Trophoblast cell (in vitro differentiated cells and primary cell): ENCODE measurements at regions not wholly inside any gene's neighbourhood (a gene's known extent, or its start where the extent isn't known, plus 50 kb on each side); places are given as distances from the start of the nearest gene placed in this dataset.
A peak's percentile ranks its signal among the peaks of the same experiment; 100 is the strongest.

Source experiments
- DNase-seq, 2 donors: peaks; one replicate each; pipeline ENCODE4 v3.0.0-alpha.2; 2016
- H2AFZ ChIP-seq: 2 replicates; pipeline ENCODE4 v1.6.1; 2013; ENCODE audit warnings: low read length, moderate library complexity, mild to moderate bottlenecking; ENCODE audit not compliant: insufficient read depth, poor library complexity
- H2AK5ac ChIP-seq: 2 replicates; pipeline ENCODE4 v1.6.1; 2013; ENCODE audit warnings: mild to moderate bottlenecking, low read length
- H2BK120ac ChIP-seq: 2 replicates; pipeline ENCODE4 v1.6.1; 2013; ENCODE audit warnings: low read length, mild to moderate bottlenecking, moderate library complexity; ENCODE audit not compliant: insufficient read depth, poor library complexity
- H2BK12ac ChIP-seq: 2 replicates; pipeline ENCODE4 v1.6.1; 2013; ENCODE audit warnings: mild to moderate bottlenecking, low read length, moderate library complexity
- H2BK5ac ChIP-seq: 2 replicates; pipeline ENCODE4 v1.6.1; 2013; ENCODE audit warnings: low read length, low read depth, moderate library complexity, mild to moderate bottlenecking; ENCODE audit not compliant: poor library complexity
- H3K14ac ChIP-seq: 2 replicates; pipeline ENCODE4 v1.6.1; 2013; ENCODE audit warnings: mild to moderate bottlenecking, low read length
- H3K18ac ChIP-seq: 2 replicates; pipeline ENCODE4 v1.6.1; 2013; ENCODE audit warnings: mild to moderate bottlenecking, low read length
- H3K23ac ChIP-seq: 2 replicates; pipeline ENCODE4 v1.6.1; 2013; ENCODE audit warnings: low read length
- H3K27ac ChIP-seq: 2 replicates; pipeline ENCODE4 v1.5.1; 2013; ENCODE audit warnings: low read depth, mild to moderate bottlenecking, inconsistent platforms, low read length, moderate library complexity
- H3K27me3 ChIP-seq: 2 replicates; pipeline ENCODE4 v1.6.1; 2013; ENCODE audit warnings: inconsistent platforms, mild to moderate bottlenecking, low read length, moderate library complexity; ENCODE audit not compliant: insufficient read depth
- H3K36me3 ChIP-seq, 2 experiments: 1 replicate in 1 of 2; 2 replicates in 1 of 2; pipeline ENCODE4 v1.6.1; 2013; ENCODE audit warnings: low read length in 2 of 2, mild to moderate bottlenecking in 2 of 2, moderate library complexity in 1 of 2; ENCODE audit not compliant: insufficient read depth in 2 of 2, control insufficient read depth in 1 of 2
- H3K4ac ChIP-seq: 2 replicates; pipeline ENCODE4 v1.6.1; 2013; ENCODE audit warnings: low read depth, mild to moderate bottlenecking, low read length, moderate library complexity
- H3K4me1 ChIP-seq, 2 experiments: 1 replicate in 1 of 2; 2 replicates in 1 of 2; pipeline ENCODE4 v1.6.1; 2013; ENCODE audit warnings: low read length in 2 of 2, mild to moderate bottlenecking in 2 of 2, moderate library complexity in 1 of 2; ENCODE audit not compliant: insufficient read depth in 2 of 2, control insufficient read depth in 1 of 2
- H3K4me2 ChIP-seq: 2 replicates; pipeline ENCODE4 v1.6.1; 2013; ENCODE audit warnings: inconsistent platforms, mild to moderate bottlenecking, low read length, moderate library complexity
- H3K4me3 ChIP-seq: 2 replicates; pipeline ENCODE4 v1.5.1; 2013; ENCODE audit warnings: mild to moderate bottlenecking, low read depth, low read length, inconsistent platforms
- H3K79me1 ChIP-seq: one replicate; pipeline ENCODE4 v1.6.1; 2013; ENCODE audit warnings: low read length
- H3K79me2 ChIP-seq: 2 replicates; pipeline ENCODE4 v1.6.1; 2013; ENCODE audit warnings: low read length, mild to moderate bottlenecking; ENCODE audit not compliant: control insufficient read depth, insufficient read depth, poor library complexity
- H3K9ac ChIP-seq: 2 replicates; pipeline ENCODE4 v1.6.1; 2013; ENCODE audit warnings: mild to moderate bottlenecking, low read length
- H3K9me3 ChIP-seq: 2 replicates; pipeline ENCODE4 v1.6.1; 2013; ENCODE audit warnings: low read depth, mild to moderate bottlenecking, control low read depth, inconsistent platforms, low read length; ENCODE audit not compliant: insufficient read depth
- H4K12ac ChIP-seq: 2 replicates; pipeline ENCODE4 v1.6.1; 2013; ENCODE audit warnings: low read depth, mild to moderate bottlenecking, low read length, moderate library complexity
- H4K8ac ChIP-seq: 2 replicates; pipeline ENCODE4 v1.6.1; 2013; ENCODE audit warnings: low read depth, mild to moderate bottlenecking, low read length, moderate library complexity
- H4K91ac ChIP-seq: one replicate; pipeline ENCODE4 v1.6.1; 2013; ENCODE audit warnings: low read depth, mild to moderate bottlenecking, low read length, moderate library complexity
- WGBS: extraction: QIAGEN DNeasy Blood & Tissue Kit; methylation state at CpG from one replicate; pipeline ENCODE4 v1.1.7; 2013; ENCODE audit warnings: missing lambda C conversion rate; ENCODE audit not compliant: insufficient read length, insufficient coverage; ENCODE audit errors: extremely low coverage; 5-methylcytosine and 5-hydroxymethylcytosine counted together

- Histone ChIP-seq H3K4me1 (peaks cover 4 to 7% of the 10 kb centered on the region in 2 experiments), H3K27me3 (no peaks in the 10 kb centered on the region), H3K27ac (no peak overlapping the region), H3K4me3 (no peak overlapping the region), H3K14ac (no peak overlapping the region), H2AK5ac (no peak overlapping the region), H2BK5ac (no peak overlapping the region), H2BK120ac (no peak overlapping the region), H3K9me3 (peaks cover 8% of the 10 kb centered on the region), H3K36me3 (no peaks in the 10 kb centered on the region), H3K18ac (no peak overlapping the region), H3K23ac (no peak overlapping the region), H3K9ac (no peak overlapping the region), H3K4me2 (no peak overlapping the region), H4K12ac (no peak overlapping the region), H3K79me2 (no peaks in the 10 kb centered on the region), H3K4ac (no peak overlapping the region), H4K8ac (no peak overlapping the region), H2BK12ac (no peak overlapping the region), H4K91ac (no peak overlapping the region), H2AFZ (no peak overlapping the region), H3K79me1 (peaks cover 2% of the 10 kb centered on the region)
- DNase-seq = no peak
- WGBS = no CpG with 5 or more reads among the region's 13 CpGs
These were observed 111.8 kb downstream of the ASB7 start for GRCh38 chr15:100714034-100714748.

- Histone ChIP-seq H3K9ac (no peak overlapping the region), H3K18ac (no peak overlapping the region), H3K23ac (no peak overlapping the region), H3K27me3 (no peaks in the 10 kb centered on the region), H2AFZ (no peak overlapping the region), H3K79me1 (peaks cover 2% of the 10 kb centered on the region), H3K4me1 (peaks cover 4 to 7% of the 10 kb centered on the region in 2 experiments), H3K4ac (no peak overlapping the region), H3K36me3 (no peaks in the 10 kb centered on the region), H3K79me2 (no peaks in the 10 kb centered on the region), H2BK120ac (no peak overlapping the region), H3K14ac (no peak overlapping the region), H3K27ac (no peak overlapping the region), H4K8ac (no peak overlapping the region), H2AK5ac (no peak overlapping the region), H3K9me3 (peaks cover 8% of the 10 kb centered on the region), H3K4me2 (no peak overlapping the region), H2BK12ac (no peak overlapping the region), H2BK5ac (no peak overlapping the region), H3K4me3 (no peak overlapping the region), H4K91ac (no peak overlapping the region), H4K12ac (no peak overlapping the region)
- whole genome bisulfite sequencing = no CpG with 5 or more reads among the region's 14 CpGs
- DNase-seq = peak in 1 of 2 donors; percentile 32
These were observed 112.5 kb downstream of the ASB7 start for GRCh38 chr15:100714749-100715342.

- Histone ChIP-seq H3K4me3 (no peak overlapping the region), H2AFZ (no peak overlapping the region), H3K4ac (no peak overlapping the region), H2BK5ac (no peak overlapping the region), H3K23ac (no peak overlapping the region), H3K18ac (no peak overlapping the region), H3K9ac (no peak overlapping the region), H2BK12ac (no peak overlapping the region), H4K91ac (no peak overlapping the region), H2BK120ac (no peak overlapping the region), H4K12ac (no peak overlapping the region), H3K36me3 (no peaks in the 10 kb centered on the region), H2AK5ac (no peak overlapping the region), H3K79me2 (no peaks in the 10 kb centered on the region), H3K4me1 (peaks cover 4 to 7% of the 10 kb centered on the region in 2 experiments), H3K9me3 (peaks cover 3% of the 10 kb centered on the region), H3K27me3 (no peaks in the 10 kb centered on the region), H3K14ac (no peak overlapping the region), H3K27ac (no peak overlapping the region), H3K4me2 (no peak overlapping the region), H4K8ac (no peak overlapping the region), H3K79me1 (peaks cover 2% of the 10 kb centered on the region)
- DNase-seq = no peak
- no CpG with 5 or more reads among the region's 17 CpGs for WGBS
These were observed 113.4 kb downstream of the ASB7 start for GRCh38 chr15:100715571-100716455.

GRCh38 chr15:100716456-100717085, 114.2 kb downstream of the ASB7 start:
- H3K4ac ChIP-seq = no peak overlapping the region
- H3K27me3 ChIP-seq = no peaks in the 10 kb centered on the region
- no peak overlapping the region for H3K9ac ChIP-seq
- no peak for DNase-seq
- H3K9me3 ChIP-seq = no peaks in the 10 kb centered on the region
- H3K27ac ChIP-seq = no peak overlapping the region
- no peaks in the 10 kb centered on the region for H3K79me2 ChIP-seq
- H4K12ac ChIP-seq = no peak overlapping the region
- H3K14ac ChIP-seq = no peak overlapping the region
- no peak overlapping the region for H2BK120ac ChIP-seq
- no peak overlapping the region for H3K4me2 ChIP-seq
- no peak overlapping the region for H2AFZ ChIP-seq
- no peak overlapping the region for H3K18ac ChIP-seq
- H3K4me3 ChIP-seq = no peak overlapping the region
- H3K36me3 ChIP-seq = no peaks in the 10 kb centered on the region
- peaks cover 4 to 7% of the 10 kb centered on the region in 2 experiments for H3K4me1 ChIP-seq
- peaks cover 2% of the 10 kb centered on the region for H3K79me1 ChIP-seq
- no peak overlapping the region for H3K23ac ChIP-seq
- no peak overlapping the region for H4K8ac ChIP-seq
- WGBS = no CpG with 5 or more reads among the region's 10 CpGs
- no peak overlapping the region for H2AK5ac ChIP-seq
- no peak overlapping the region for H2BK5ac ChIP-seq
- H2BK12ac ChIP-seq = no peak overlapping the region
- H4K91ac ChIP-seq = no peak overlapping the region
